GM21723 (cell line): ENCODE measurements at regions not wholly inside any gene's neighbourhood (a gene's known extent, or its start where the extent isn't known, plus 50 kb on each side); places are given as distances from the start of the nearest gene placed in this dataset.
A peak's percentile ranks its signal among the peaks of the same experiment; 100 is the strongest.

Source experiments
- ATAC-seq: cut with Tn5 transposase; IDR thresholded peaks from one replicate; pipeline ENCODE4 v1.9.1; 2021; ENCODE audit warnings: mild to moderate bottlenecking, moderate library complexity; ENCODE audit not compliant: unreplicated experiment

DNA sequence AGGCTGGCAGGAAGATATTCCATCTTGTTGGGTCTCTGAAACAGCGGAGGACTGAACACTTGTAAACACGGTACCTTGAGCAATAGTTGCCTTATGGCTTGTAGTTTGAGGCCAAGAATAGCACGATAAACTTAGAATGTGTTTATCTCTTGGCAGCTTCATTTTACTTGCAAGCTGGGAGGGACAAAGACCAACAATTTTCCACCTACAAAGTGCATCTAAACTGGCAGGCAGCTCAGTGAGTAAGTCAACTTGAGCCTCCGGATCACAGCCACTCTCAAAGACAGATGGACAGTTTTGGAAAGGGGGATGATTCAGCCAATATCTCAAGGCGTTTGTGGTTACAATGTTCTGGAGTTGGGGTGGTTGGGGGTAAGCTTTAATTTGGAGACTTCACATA, 652.6 kb downstream of the CETN3 start:
- no peak for ATAC-seq

GRCh38 chr5:89755024-89755423, 654.5 kb downstream of the CETN3 start:
- no peak for ATAC-seq

DNA sequence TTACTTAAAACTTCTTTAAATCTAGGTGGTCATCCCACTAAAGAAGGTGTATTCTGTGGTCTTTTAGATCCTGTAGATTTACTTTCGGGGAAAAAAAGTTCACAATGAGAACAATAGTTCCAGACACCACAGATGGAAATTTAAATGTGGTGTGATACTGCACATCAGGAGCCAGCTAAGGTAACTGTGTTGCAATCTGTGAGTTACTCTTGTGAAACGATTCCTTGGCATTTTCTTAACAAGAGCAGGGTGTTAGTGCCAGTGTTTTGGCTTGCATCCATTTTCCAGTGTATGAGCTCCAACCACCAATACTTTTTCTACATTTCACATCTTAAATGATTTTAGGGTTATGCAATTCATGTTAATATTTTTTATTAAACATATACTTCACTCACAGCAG, 674.5 kb downstream of the CETN3 start:
- no peak for ATAC-seq

DNA sequence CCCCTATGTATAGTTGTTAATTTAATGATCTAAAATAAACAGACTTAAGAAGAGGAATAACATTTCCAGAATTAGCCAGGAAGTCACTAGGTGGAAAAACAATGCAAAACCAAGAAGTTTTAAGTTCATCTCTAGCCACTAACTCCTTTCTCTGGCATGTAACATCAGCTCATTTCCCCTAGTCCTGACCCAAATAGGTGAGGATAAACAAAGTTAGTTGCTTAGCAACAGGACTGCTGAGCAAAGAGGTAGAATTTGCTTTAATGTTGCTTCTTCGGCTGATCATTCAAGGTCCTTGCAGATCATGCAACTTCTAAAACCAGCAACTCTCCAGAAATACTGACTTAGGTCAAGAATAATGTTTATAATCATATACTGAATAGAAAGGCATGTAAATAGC, 675.8 kb downstream of the CETN3 start:
- ATAC-seq = no peak

- ATAC-seq = peak; percentile 56
Observed at GRCh38 chr5:89729623-89730301, 679.8 kb downstream of the CETN3 start.

DNA sequence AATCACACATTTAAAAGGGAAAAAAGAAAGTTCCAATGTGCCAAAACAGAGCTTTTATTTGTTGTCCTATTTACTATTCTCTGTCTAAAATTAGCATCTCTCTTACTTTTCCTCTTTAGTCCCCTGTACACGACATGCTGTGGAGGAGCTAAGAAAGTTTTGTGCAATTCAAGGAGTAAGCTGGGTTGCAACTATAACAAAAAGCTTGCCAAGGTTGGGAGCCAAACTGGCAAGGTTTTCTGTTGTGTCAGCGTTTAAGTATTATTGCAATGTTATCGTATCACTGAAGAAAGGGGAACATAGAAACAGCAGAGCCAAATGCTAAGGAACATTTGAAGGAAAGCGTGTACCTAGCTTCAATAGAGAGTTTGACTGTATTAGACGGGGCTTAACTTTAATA, 680.8 kb downstream of the CETN3 start:
- ATAC-seq = no peak

GRCh38 chr5:89728134-89728533, 681.4 kb downstream of the CETN3 start:
- no peak for ATAC-seq

DNA sequence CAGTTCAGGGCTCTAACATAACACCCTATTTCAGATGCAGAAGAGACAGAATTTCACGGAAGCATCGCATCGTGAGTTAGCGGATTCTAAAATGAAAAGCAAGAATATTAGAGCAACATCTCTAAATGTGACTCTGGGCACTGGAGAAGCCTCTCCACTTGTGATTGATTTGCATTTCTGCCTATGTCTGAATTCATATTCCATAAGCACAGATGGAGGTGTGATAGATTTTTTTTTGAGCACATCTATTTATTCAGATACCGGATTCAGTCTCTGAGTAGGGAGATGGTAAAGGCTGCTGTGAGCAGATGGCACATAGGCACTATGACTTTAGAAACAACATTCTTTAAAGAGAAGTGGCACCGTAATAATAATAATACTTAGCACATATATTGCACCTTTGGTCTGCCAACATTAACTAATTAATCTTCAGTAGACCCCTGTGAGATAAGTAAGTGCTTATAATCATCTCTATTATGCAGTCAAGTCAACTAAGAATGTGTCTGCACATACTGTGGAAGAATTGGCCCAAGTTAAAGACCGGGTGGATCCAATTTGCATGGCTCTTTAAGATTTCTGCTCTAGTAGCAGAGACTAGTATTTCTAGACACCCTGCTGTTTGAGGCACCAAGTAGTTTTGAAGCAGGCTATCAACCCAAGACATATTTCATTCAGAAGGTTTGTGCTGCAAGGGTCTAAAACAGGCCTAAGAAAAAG, 685.0 kb downstream of the CETN3 start:
- no peak for ATAC-seq

DNA sequence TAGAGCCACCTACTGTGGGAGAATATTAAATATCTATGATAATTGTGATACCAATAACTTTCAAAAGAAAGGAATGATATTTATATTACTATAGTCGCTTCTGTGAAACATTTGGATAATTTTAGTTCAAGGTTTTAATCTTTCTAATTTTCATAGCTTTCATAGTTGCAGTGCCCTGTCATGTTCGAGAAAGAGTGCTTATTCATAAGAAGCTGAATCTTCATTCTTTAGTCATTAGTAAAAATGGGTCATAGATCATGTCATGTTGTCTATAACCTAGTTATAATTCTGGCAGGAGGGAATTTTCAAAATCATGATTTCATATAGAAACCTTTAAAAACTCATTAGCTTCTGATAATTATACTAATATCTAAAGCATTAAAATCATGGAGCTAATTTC, 685.6 kb downstream of the CETN3 start:
- ATAC-seq = no peak

DNA sequence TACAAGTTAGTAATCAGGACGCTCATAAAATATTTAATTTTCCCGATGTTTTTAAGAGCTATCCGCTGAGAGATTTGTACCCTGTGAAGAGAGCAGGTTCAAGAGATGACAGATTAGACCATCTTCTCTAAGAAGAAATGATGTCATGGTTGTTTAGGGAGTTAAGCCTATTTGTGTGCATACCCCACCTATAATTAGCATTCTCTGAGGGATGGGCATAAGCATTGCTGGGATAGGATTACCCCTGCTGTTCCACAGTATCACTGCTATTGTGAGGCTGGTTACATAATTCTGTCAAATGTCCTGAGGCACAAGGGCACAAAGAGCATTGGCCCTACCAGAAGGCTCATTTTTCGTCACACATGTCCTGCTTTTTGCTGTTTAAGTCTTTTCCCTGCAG, 687.0 kb downstream of the CETN3 start:
- no peak for ATAC-seq

DNA sequence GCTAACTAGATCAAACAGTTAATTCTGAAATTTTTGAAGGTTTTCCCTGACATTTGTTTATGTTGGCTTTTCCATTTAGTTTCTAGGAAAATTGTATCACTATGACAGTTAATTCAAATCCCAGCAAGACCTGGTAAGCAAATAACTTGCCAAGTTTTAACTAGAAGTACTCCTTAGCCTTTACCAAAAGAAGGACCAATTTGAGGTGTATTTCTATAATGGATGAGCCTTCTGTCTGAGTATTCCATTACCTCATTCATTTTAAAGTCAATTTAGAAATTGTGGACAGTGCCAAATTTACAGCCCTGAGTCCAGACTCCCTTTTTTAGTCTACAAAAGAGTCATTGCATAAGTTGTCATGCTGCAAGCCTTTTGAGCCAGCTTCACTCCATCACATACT, 687.6 kb downstream of the CETN3 start:
- no peak for ATAC-seq

DNA sequence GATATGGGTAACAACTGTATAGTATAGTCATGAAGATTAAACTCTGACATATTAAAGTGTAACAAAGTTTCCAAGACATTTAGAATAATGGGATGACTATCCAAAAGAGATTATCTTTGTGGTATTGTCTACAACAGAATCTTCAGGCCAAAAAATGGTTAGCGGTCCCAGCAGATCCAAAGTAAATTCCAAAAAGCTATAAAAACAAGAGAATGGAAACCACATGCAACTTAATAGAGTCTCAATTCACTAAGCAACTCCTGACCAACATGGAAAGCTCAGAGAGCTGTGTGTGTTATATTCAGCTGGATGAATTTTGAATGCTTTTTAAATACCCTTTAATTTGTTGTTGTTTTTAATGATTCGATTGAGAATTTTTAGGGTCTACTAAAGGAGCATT, 688.2 kb downstream of the CETN3 start:
- no peak for ATAC-seq

DNA sequence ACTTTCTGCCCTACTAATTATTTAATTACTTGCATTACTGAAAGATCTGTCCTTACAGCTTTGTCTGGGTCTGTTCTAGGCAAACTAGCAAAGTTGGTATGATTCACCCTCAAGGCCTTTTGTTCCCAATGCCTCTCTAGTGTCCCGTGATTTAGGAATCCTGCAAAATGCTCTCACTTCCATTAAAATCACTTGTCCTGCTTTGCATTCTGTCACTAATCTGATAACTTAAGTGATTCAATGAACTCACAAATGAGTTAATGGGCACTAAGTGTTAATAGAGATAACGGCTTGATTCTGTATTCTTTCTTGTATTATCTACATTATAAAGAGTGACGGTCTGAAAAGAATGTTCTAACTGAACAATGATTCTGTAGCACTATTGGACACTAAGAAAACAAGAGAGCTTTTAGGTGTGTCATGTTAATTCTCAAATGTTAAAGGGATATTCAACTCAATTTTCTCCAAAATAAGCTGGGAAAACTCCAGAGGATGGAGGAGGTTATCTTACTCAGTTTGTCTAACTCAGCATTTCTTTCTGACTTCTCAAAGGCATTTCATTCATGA, 697.3 kb downstream of the CETN3 start:
- no peak for ATAC-seq

DNA sequence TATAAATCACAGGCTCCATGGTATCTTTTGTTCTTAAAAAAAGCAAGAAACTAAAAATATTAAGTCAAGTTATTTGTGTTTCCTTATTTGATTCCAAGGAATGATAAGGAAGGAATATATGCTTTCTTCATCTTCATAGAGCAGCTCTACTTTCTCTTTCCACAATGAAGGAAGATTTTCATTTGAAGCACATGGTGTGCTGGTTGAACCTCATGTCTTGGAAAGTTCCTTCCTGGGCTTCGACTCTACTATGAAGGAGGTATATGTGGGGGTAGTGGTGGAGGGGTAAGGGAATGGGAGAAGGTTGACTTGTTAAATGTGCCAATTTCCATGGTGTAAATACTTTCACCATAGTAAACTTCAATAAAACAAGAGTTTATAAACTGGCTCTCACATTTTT, 698.0 kb downstream of the CETN3 start:
- no peak for ATAC-seq

DNA sequence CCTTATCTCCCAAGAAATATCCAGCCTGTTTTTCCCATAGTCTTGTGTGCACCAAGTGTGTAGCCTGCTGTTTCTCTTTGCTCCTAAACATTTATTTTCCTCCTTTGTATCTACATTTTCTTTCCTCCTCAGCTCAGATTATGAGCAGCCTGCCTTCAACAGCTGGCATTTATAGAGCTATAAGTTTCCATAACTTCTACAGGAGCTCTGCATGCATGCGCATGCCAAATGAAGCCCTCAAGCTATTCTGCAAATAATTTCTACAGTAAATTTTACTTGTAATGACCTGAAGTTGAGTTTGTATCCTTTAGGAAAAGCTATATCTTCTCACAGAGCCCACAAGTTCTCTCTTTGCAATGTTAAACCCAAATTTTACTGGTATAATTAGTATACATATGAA, 699.5 kb downstream of the CETN3 start:
- ATAC-seq = no peak

- ATAC-seq = no peak
Observed at GRCh38 chr5:89707891-89708290, 701.7 kb downstream of the CETN3 start.

DNA sequence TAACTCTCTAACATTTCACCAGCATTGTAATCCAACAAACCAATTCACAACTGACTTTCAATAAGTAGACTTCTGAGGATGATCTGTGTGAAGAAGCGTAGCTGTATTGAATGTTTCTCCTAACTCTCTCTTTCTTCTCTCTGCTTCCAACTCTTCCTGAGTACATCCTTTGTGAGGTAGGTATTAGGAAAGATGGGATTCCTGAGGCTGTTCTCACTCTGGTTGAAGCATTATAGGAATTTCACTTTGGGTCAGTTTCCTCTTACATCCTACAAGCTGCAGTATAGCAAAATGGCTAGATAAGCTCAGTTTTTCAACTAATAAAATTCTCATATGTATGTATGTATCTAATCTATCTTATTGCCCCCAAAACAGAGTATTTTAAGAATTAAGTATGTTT, 702.8 kb downstream of the CETN3 start:
- ATAC-seq = no peak

- ATAC-seq = no peak
Observed at GRCh38 chr5:89703817-89704216, 705.7 kb downstream of the CETN3 start.

DNA sequence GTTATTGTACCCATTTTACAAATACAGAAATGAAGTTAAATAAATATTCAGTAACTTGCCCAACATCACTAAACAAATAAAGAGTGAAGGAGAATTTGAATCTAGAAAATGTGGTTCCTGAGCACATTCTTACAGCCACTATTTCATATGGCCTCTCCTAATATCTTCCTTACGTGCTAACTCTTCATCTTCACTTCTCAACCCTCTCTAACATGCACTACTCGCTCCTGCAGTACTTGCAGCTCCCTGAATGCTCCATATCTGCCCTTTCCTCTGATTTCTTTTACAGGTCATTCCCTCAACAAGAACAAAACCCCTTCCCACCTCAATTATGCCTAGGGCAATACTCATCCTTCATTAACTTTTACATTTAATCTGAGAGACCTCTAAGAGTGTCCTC, 711.5 kb downstream of the CETN3 start:
- ATAC-seq = no peak

DNA sequence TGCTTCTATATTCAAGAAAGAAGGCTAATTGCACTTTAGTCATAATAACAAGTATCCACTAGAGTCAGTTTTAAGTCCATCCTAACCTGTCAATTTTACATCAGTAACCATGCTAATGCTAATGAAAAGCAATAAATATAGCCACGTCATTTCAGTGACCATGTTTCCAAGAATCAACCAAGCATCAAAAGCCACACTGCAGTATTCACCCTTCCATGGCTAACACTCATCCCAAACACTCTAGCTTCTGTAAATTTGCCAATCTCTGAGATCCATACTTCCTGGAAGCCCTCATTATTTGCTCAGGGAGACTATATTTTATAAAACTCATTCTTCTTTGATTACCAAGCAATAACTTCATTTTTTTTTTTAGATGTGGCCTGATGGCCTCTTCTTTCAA, 712.0 kb downstream of the CETN3 start:
- ATAC-seq = no peak

- no peak for ATAC-seq
Observed at GRCh38 chr5:89695371-89695770, 714.2 kb downstream of the CETN3 start.

- no peak for ATAC-seq
Observed at GRCh38 chr5:89694026-89694550, 715.5 kb downstream of the CETN3 start.
